Suprapubic skin (tissue), 4 donors: ENCODE measurements at regions not wholly inside any gene's neighbourhood (a gene's known extent, or its start where the extent isn't known, plus 50 kb on each side); places are given as distances from the start of the nearest gene placed in this dataset.

ENCODE experiments used
- CTCF ChIP-seq, 2 donors: fragments of 200-600 bp in 1 of 2; fragments of 450-650 bp in 1 of 2; sonication (generic) in 1 of 2; IDR thresholded peaks; one replicate each; pipeline ENCODE4 v1.5.1; 2016 to 2019; ENCODE audit warnings: antibody characterized with exemption in 2 of 2, mild to moderate bottlenecking in 1 of 2, moderate library complexity in 1 of 2
- EP300 ChIP-seq: sonication (generic); formaldehyde crosslinking; IDR thresholded peaks from one replicate; pipeline ENCODE4 v1.6.1; 2017; ENCODE audit warnings: antibody characterized with exemption
- POLR2A ChIP-seq, 2 donors: fragments of 450-650 bp; IDR thresholded peaks; one replicate each; pipeline ENCODE4 v1.6.1; 2017; ENCODE audit warnings: antibody characterized with exemption in 2 of 2, mild to moderate bottlenecking in 2 of 2, moderate library complexity in 2 of 2
- POLR2AphosphoS5 ChIP-seq, 3 donors: sonication (generic); formaldehyde crosslinking; IDR thresholded peaks; one replicate each; pipeline ENCODE4 v1.6.1; 2017; ENCODE audit warnings: antibody characterized with exemption in 3 of 3

GRCh38 chr2:105999211-105999989 is 194.7 kb downstream of the UXS1 start:
- no peak for TF ChIP-seq POLR2A (IDR thresholded peaks at IDR 0.05)
- no peak for TF ChIP-seq CTCF (IDR thresholded peaks at IDR 0.05)
- no peak for TF ChIP-seq POLR2AphosphoS5 (IDR thresholded peaks at IDR 0.05)
- TF ChIP-seq EP300: no peak
